ENCODE measurements at regions not wholly inside any gene's neighbourhood (a gene's known extent, or its start where the extent isn't known, plus 50 kb on each side); places are given as distances from the start of the nearest gene placed in this dataset.

GRCh38 chr5:31068287-31068686 is 125.2 kb upstream of the CDH6 start:
- H3K27me3 Mint-ChIP-seq (ENCODE audit: insufficient read depth, low read depth, poor library complexity), result no peaks in the 10 kb centered on the region
- H3F3A ChIP-seq (replicated peaks; ENCODE audit: low read depth), result no peaks in the 10 kb centered on the region
- ATAC-seq (no peak), DNase-seq (ENCODE audit: low spot score) (no peak)
- H3K9me2 ChIP-seq (ENCODE audit: insufficient read depth), result 0 out of 2 replicates have a peak, but pooled peaks cover 2% of the 10 kb centered on the region
- H2AFZ ChIP-seq, result no peak overlapping the region
- H3K4me3 ChIP-seq, result no peak overlapping the region
- no peaks in the 10 kb centered on the region for H3K4me1 ChIP-seq (ENCODE audit: insufficient read depth)
- TF ChIP-seq, protein P1, sequence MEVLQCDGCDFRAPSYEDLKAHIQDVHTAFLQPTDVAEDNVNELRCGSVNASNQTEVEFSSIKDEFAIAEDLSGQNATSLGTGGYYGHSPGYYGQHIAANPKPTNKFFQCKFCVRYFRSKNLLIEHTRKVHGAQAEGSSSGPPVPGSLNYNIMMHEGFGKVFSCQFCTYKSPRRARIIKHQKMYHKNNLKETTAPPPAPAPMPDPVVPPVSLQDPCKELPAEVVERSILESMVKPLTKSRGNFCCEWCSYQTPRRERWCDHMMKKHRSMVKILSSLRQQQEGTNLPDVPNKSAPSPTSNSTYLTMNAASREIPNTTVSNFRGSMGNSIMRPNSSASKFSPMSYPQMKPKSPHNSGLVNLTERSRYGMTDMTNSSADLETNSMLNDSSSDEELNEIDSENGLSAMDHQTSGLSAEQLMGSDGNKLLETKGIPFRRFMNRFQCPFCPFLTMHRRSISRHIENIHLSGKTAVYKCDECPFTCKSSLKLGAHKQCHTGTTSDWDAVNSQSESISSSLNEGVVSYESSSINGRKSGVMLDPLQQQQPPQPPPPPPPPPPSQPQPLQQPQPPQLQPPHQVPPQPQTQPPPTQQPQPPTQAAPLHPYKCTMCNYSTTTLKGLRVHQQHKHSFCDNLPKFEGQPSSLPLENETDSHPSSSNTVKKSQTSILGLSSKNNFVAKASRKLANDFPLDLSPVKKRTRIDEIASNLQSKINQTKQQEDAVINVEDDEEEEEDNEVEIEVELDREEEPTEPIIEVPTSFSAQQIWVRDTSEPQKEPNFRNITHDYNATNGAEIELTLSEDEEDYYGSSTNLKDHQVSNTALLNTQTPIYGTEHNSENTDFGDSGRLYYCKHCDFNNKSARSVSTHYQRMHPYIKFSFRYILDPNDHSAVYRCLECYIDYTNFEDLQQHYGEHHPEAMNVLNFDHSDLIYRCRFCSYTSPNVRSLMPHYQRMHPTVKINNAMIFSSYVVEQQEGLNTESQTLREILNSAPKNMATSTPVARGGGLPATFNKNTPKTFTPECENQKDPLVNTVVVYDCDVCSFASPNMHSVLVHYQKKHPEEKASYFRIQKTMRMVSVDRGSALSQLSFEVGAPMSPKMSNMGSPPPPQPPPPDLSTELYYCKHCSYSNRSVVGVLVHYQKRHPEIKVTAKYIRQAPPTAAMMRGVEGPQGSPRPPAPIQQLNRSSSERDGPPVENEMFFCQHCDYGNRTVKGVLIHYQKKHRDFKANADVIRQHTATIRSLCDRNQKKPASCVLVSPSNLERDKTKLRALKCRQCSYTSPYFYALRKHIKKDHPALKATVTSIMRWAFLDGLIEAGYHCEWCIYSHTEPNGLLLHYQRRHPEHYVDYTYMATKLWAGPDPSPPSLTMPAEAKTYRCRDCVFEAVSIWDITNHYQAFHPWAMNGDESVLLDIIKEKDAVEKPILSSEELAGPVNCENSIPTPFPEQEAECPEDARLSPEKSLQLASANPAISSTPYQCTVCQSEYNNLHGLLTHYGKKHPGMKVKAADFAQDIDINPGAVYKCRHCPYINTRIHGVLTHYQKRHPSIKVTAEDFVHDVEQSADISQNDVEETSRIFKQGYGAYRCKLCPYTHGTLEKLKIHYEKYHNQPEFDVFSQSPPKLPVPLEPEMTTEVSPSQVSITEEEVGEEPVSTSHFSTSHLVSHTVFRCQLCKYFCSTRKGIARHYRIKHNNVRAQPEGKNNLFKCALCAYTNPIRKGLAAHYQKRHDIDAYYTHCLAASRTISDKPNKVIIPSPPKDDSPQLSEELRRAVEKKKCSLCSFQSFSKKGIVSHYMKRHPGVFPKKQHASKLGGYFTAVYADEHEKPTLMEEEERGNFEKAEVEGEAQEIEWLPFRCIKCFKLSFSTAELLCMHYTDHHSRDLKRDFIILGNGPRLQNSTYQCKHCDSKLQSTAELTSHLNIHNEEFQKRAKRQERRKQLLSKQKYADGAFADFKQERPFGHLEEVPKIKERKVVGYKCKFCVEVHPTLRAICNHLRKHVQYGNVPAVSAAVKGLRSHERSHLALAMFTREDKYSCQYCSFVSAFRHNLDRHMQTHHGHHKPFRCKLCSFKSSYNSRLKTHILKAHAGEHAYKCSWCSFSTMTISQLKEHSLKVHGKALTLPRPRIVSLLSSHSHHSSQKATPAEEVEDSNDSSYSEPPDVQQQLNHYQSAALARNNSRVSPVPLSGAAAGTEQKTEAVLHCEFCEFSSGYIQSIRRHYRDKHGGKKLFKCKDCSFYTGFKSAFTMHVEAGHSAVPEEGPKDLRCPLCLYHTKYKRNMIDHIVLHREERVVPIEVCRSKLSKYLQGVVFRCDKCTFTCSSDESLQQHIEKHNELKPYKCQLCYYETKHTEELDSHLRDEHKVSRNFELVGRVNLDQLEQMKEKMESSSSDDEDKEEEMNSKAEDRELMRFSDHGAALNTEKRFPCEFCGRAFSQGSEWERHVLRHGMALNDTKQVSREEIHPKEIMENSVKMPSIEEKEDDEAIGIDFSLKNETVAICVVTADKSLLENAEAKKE (CRISPR knock-in tag; IDR thresholded peaks at IDR 0.05), result no peak
- no peak for TF ChIP-seq JUNB (IDR thresholded peaks at IDR 0.05; ENCODE audit: unreplicated experiment)
- no peak for TF ChIP-seq CTCF (conservative IDR thresholded peaks at IDR 0.05; ENCODE audit: low read depth in 2 of 2)
- TF ChIP-seq NANOG (IDR thresholded peaks at IDR 0.05; ENCODE audit: borderline replicate concordance), result no peak
- TF ChIP-seq REST (IDR thresholded peaks at IDR 0.05; ENCODE audit: unreplicated experiment), result no peak
- TF ChIP-seq CREB1 (CRISPR knock-in tag; IDR thresholded peaks at IDR 0.05; ENCODE audit: low read depth), result no peak
- no peak for TF ChIP-seq EZH2phosphoT487 (IDR thresholded peaks at IDR 0.05; ENCODE audit: unreplicated experiment)
- no peak for TF ChIP-seq STAT1 (IDR thresholded peaks at IDR 0.05; ENCODE audit: unreplicated experiment)
- TF ChIP-seq, protein P2, sequence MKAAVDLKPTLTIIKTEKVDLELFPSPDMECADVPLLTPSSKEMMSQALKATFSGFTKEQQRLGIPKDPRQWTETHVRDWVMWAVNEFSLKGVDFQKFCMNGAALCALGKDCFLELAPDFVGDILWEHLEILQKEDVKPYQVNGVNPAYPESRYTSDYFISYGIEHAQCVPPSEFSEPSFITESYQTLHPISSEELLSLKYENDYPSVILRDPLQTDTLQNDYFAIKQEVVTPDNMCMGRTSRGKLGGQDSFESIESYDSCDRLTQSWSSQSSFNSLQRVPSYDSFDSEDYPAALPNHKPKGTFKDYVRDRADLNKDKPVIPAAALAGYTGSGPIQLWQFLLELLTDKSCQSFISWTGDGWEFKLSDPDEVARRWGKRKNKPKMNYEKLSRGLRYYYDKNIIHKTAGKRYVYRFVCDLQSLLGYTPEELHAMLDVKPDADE (IDR thresholded peaks at IDR 0.05), result no peak
- no peak for TF ChIP-seq EZH2 (IDR thresholded peaks at IDR 0.05; ENCODE audit: low read depth, unreplicated experiment)
- no peak for TF ChIP-seq POLR2AphosphoS5 (IDR thresholded peaks at IDR 0.05; ENCODE audit: low read depth)
- no peak for TF ChIP-seq ZNF331 (CRISPR knock-in tag; IDR thresholded peaks at IDR 0.05; ENCODE audit: low read depth)
- TF ChIP-seq ZNF114 (CRISPR knock-in tag; IDR thresholded peaks at IDR 0.05), result no peak
- H3K9me3 Mint-ChIP-seq, result no peaks in the 10 kb centered on the region; the same call in 2 of the 3 replicates
- no peaks in the 10 kb centered on the region for H4K20me1 ChIP-seq (replicated peaks; ENCODE audit: insufficient read depth)
- H3K27ac Mint-ChIP-seq, result no peak overlapping the region
- no peak overlapping the region for H3K27ac ChIP-seq (ENCODE audit: low read depth)
- H3K36me3 Mint-ChIP-seq (ENCODE audit: low read depth), result no peaks in the 10 kb centered on the region; the same call in 2 of the 3 replicates
- no peaks in the 10 kb centered on the region for H3K4me1 Mint-ChIP-seq
- no peaks in the 10 kb centered on the region for H3K36me3 ChIP-seq (ENCODE audit: insufficient read depth)
- H3K27me3 ChIP-seq (ENCODE audit: insufficient read depth), result no peaks in the 10 kb centered on the region
- no peak overlapping the region for H3K4me2 ChIP-seq
- no peaks in the 10 kb centered on the region for H3K79me2 ChIP-seq (replicated peaks; ENCODE audit: insufficient read depth)
- no peak overlapping the region for H3K4me3 Mint-ChIP-seq

Data from GM23338 (cell line).